GM23338 (cell line): ENCODE measurements at regions not wholly inside any gene's neighbourhood (a gene's known extent, or its start where the extent isn't known, plus 50 kb on each side); places are given as distances from the start of the nearest gene placed in this dataset.

Experiments
- ATAC-seq: fragments of 200-7000 bp; cut with Tn5 transposase; 3 replicates; pipeline ENCODE4 v1.9.1; 2020
- DNase-seq: peaks from one replicate; pipeline ENCODE4 v3.0.0-alpha.2; 2015; ENCODE audit warnings: low spot score
- H2AFZ ChIP-seq: fragments of 200-600 bp; sonication (generic); 2 replicates; pipeline ENCODE4 v1.8.0; 2016; ENCODE audit warnings: antibody characterized with exemption, mild to moderate bottlenecking, moderate library complexity
- H3F3A ChIP-seq: fragments of 200-600 bp; sonication (generic); replicated peaks from 2 replicates; pipeline ENCODE4 v1.8.0; 2017; ENCODE audit warnings: antibody characterized with exemption, mixed run types, low read depth
- H3K27ac ChIP-seq: fragments of 200-600 bp; sonication (generic); 2 replicates; pipeline ENCODE4 v1.6.1; 2016; ENCODE audit warnings: low read depth
- H3K27me3 ChIP-seq: fragments of 200-600 bp; sonication (generic); 2 replicates; pipeline ENCODE4 v1.8.0; 2016; ENCODE audit warnings: mild to moderate bottlenecking, mixed run types, moderate library complexity; ENCODE audit not compliant: insufficient read depth
- H3K36me3 ChIP-seq: fragments of 200-600 bp; sonication (generic); 2 replicates; pipeline ENCODE4 v1.8.0; 2016; ENCODE audit warnings: mild to moderate bottlenecking; ENCODE audit not compliant: insufficient read depth
- H3K4me1 ChIP-seq: fragments of 200-600 bp; sonication (generic); 2 replicates; pipeline ENCODE4 v1.8.0; 2016; ENCODE audit warnings: mild to moderate bottlenecking, moderate library complexity; ENCODE audit not compliant: insufficient read depth
- H3K4me2 ChIP-seq: fragments of 200-600 bp; sonication (generic); 2 replicates; pipeline ENCODE4 v1.7.1; 2017; ENCODE audit warnings: mixed run types
- H3K4me3 ChIP-seq: fragments of 200-600 bp; sonication (generic); 2 replicates; pipeline ENCODE4 v1.6.1; 2016; ENCODE audit warnings: mixed run types
- H3K79me2 ChIP-seq: fragments of 200-600 bp; sonication (generic); replicated peaks from 2 replicates; pipeline ENCODE4 v1.8.0; 2017; ENCODE audit warnings: mild to moderate bottlenecking; ENCODE audit not compliant: insufficient read depth
- H3K9me2 ChIP-seq: fragments of 200-600 bp; sonication (generic); 2 replicates; pipeline ENCODE4 v1.8.0; 2017; ENCODE audit not compliant: insufficient read depth
- H4K20me1 ChIP-seq: fragments of 200-600 bp; sonication (generic); replicated peaks from 2 replicates; pipeline ENCODE4 v1.8.0; 2017; ENCODE audit warnings: mild to moderate bottlenecking; ENCODE audit not compliant: insufficient read depth
- H3K27ac Mint-ChIP-seq: 2 replicates; pipeline ENCODE4 v1.8.0; 2020; ENCODE audit warnings: inconsistent platforms, mild to moderate bottlenecking, moderate library complexity, mixed read lengths
- H3K27me3 Mint-ChIP-seq: 3 replicates; pipeline ENCODE4 v1.8.0; 2022; ENCODE audit warnings: low read depth, mild to moderate bottlenecking, moderate library complexity, mixed read lengths, inconsistent platforms; ENCODE audit not compliant: insufficient read depth, poor library complexity
- H3K36me3 Mint-ChIP-seq: 3 replicates; pipeline ENCODE4 v1.8.0; 2021; ENCODE audit warnings: low read depth, mild to moderate bottlenecking, inconsistent platforms, moderate library complexity, mixed read lengths
- H3K4me1 Mint-ChIP-seq: 3 replicates; pipeline ENCODE4 v1.8.0; 2020; ENCODE audit warnings: mild to moderate bottlenecking, inconsistent platforms, mixed read lengths
- H3K4me3 Mint-ChIP-seq: 3 replicates; pipeline ENCODE4 v1.8.0; 2021; ENCODE audit warnings: moderate library complexity, mild to moderate bottlenecking, inconsistent platforms, mixed read lengths
- H3K9me3 Mint-ChIP-seq: 3 replicates; pipeline ENCODE4 v1.8.0; 2020; ENCODE audit warnings: moderate library complexity, mild to moderate bottlenecking, inconsistent platforms, mixed read lengths
- EZH2 ChIP-seq: fragments of 200-600 bp; sonication (generic); IDR thresholded peaks from one replicate; pipeline ENCODE4 v1.8.0; 2017; ENCODE audit warnings: antibody characterized with exemption, mild to moderate bottlenecking, low read depth; ENCODE audit not compliant: unreplicated experiment
- EZH2phosphoT487 ChIP-seq: fragments of 200-600 bp; sonication (generic); IDR thresholded peaks from one replicate; pipeline ENCODE4 v1.8.1; 2018; ENCODE audit warnings: antibody characterized with exemption; ENCODE audit not compliant: unreplicated experiment
- JUNB ChIP-seq: IDR thresholded peaks from one replicate; pipeline ENCODE4 v1.6.1; 2016; ENCODE audit warnings: antibody characterized with exemption; ENCODE audit not compliant: unreplicated experiment
- TF ChIP-seq, protein P1 (sequence below): fragments of 250-450 bp; sonication (Bioruptor Pico); IDR thresholded peaks from 2 replicates; pipeline ENCODE4 v1.5.0; 2020; ENCODE audit warnings: mild to moderate bottlenecking, moderate library complexity
- TF ChIP-seq, protein P2 (sequence below): IDR thresholded peaks from one replicate; pipeline ENCODE4 v1.6.1; 2018; ENCODE audit warnings: antibody characterized with exemption; ENCODE audit not compliant: unreplicated experiment

DNA sequence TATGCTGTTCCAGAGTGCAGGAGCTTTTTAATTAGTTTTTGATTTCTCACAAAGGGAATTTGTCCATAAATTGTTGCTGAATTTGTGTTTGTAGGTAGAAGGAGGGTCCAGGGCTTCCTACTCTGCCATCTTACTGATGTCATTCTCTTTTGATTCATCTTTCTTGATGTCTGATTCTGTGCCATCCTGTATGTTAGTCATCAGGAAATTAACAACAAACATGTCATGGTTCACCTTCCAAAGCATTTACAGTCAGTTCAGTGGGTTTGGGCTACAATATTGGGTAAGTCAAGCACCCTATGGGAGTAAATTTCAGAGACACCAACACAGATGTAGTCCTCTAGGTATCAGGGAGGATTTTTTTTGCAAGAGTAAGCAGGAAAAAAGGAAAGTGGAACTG is 135.2 kb upstream of the SLC38A2 start (continued):
- TF ChIP-seq, protein P1, sequence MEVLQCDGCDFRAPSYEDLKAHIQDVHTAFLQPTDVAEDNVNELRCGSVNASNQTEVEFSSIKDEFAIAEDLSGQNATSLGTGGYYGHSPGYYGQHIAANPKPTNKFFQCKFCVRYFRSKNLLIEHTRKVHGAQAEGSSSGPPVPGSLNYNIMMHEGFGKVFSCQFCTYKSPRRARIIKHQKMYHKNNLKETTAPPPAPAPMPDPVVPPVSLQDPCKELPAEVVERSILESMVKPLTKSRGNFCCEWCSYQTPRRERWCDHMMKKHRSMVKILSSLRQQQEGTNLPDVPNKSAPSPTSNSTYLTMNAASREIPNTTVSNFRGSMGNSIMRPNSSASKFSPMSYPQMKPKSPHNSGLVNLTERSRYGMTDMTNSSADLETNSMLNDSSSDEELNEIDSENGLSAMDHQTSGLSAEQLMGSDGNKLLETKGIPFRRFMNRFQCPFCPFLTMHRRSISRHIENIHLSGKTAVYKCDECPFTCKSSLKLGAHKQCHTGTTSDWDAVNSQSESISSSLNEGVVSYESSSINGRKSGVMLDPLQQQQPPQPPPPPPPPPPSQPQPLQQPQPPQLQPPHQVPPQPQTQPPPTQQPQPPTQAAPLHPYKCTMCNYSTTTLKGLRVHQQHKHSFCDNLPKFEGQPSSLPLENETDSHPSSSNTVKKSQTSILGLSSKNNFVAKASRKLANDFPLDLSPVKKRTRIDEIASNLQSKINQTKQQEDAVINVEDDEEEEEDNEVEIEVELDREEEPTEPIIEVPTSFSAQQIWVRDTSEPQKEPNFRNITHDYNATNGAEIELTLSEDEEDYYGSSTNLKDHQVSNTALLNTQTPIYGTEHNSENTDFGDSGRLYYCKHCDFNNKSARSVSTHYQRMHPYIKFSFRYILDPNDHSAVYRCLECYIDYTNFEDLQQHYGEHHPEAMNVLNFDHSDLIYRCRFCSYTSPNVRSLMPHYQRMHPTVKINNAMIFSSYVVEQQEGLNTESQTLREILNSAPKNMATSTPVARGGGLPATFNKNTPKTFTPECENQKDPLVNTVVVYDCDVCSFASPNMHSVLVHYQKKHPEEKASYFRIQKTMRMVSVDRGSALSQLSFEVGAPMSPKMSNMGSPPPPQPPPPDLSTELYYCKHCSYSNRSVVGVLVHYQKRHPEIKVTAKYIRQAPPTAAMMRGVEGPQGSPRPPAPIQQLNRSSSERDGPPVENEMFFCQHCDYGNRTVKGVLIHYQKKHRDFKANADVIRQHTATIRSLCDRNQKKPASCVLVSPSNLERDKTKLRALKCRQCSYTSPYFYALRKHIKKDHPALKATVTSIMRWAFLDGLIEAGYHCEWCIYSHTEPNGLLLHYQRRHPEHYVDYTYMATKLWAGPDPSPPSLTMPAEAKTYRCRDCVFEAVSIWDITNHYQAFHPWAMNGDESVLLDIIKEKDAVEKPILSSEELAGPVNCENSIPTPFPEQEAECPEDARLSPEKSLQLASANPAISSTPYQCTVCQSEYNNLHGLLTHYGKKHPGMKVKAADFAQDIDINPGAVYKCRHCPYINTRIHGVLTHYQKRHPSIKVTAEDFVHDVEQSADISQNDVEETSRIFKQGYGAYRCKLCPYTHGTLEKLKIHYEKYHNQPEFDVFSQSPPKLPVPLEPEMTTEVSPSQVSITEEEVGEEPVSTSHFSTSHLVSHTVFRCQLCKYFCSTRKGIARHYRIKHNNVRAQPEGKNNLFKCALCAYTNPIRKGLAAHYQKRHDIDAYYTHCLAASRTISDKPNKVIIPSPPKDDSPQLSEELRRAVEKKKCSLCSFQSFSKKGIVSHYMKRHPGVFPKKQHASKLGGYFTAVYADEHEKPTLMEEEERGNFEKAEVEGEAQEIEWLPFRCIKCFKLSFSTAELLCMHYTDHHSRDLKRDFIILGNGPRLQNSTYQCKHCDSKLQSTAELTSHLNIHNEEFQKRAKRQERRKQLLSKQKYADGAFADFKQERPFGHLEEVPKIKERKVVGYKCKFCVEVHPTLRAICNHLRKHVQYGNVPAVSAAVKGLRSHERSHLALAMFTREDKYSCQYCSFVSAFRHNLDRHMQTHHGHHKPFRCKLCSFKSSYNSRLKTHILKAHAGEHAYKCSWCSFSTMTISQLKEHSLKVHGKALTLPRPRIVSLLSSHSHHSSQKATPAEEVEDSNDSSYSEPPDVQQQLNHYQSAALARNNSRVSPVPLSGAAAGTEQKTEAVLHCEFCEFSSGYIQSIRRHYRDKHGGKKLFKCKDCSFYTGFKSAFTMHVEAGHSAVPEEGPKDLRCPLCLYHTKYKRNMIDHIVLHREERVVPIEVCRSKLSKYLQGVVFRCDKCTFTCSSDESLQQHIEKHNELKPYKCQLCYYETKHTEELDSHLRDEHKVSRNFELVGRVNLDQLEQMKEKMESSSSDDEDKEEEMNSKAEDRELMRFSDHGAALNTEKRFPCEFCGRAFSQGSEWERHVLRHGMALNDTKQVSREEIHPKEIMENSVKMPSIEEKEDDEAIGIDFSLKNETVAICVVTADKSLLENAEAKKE: no peak

DNA sequence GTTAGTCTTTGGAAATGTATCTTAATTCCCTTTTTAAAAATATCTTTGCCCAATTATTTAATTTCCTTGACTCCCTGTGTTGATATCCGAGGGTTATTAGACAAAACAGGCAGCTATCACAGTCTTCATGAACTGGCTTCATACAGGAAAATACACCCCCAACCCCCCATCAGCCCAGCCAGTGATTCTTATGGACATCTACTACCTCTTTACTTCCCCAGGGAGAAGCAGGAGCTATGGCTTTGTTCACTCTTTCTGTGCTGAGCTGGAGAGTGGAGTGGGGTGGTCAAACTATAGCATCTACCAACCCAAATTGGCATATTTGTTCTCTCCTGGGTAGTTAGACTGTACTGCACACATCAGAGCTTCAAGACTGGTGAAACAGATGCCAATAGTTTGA is 134.4 kb upstream of the SLC38A2 start:
- peaks cover 47% of the 10 kb centered on the region for H3K36me3 Mint-ChIP-seq
- H3K9me3 Mint-ChIP-seq: peaks cover 34% of the 10 kb centered on the region
- Histone ChIP-seq H3K4me2 (no peak overlapping the region), H3K4me1 (no peaks in the 10 kb centered on the region), H3F3A (no peaks in the 10 kb centered on the region), H3K4me3 (no peak overlapping the region), H3K36me3 (peaks cover 12% of the 10 kb centered on the region; the same call in 1 of the 2 replicates), H2AFZ (no peak overlapping the region), H4K20me1 (no peaks in the 10 kb centered on the region), H3K9me2 (peaks cover 9% of the 10 kb centered on the region; the same call in 1 of the 2 replicates), H3K79me2 (no peaks in the 10 kb centered on the region), H3K27me3 (no peaks in the 10 kb centered on the region), H3K27ac (no peak overlapping the region)
- H3K4me3 Mint-ChIP-seq: no peak overlapping the region
- no peak overlapping the region for H3K27ac Mint-ChIP-seq
- ATAC-seq: no peak
- H3K4me1 Mint-ChIP-seq: no peaks in the 10 kb centered on the region
- DNase-seq: no peak
- H3K27me3 Mint-ChIP-seq: peaks cover 3% of the 10 kb centered on the region
- TF ChIP-seq, protein P2, sequence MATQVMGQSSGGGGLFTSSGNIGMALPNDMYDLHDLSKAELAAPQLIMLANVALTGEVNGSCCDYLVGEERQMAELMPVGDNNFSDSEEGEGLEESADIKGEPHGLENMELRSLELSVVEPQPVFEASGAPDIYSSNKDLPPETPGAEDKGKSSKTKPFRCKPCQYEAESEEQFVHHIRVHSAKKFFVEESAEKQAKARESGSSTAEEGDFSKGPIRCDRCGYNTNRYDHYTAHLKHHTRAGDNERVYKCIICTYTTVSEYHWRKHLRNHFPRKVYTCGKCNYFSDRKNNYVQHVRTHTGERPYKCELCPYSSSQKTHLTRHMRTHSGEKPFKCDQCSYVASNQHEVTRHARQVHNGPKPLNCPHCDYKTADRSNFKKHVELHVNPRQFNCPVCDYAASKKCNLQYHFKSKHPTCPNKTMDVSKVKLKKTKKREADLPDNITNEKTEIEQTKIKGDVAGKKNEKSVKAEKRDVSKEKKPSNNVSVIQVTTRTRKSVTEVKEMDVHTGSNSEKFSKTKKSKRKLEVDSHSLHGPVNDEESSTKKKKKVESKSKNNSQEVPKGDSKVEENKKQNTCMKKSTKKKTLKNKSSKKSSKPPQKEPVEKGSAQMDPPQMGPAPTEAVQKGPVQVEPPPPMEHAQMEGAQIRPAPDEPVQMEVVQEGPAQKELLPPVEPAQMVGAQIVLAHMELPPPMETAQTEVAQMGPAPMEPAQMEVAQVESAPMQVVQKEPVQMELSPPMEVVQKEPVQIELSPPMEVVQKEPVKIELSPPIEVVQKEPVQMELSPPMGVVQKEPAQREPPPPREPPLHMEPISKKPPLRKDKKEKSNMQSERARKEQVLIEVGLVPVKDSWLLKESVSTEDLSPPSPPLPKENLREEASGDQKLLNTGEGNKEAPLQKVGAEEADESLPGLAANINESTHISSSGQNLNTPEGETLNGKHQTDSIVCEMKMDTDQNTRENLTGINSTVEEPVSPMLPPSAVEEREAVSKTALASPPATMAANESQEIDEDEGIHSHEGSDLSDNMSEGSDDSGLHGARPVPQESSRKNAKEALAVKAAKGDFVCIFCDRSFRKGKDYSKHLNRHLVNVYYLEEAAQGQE: no peak
- TF ChIP-seq, protein P1: no peak
- TF ChIP-seq JUNB (no peak), EZH2 (no peak), EZH2phosphoT487 (no peak)
